Gastroesophageal sphincter (tissue), 4 donors: ENCODE measurements at regions not wholly inside any gene's neighbourhood (a gene's known extent, or its start where the extent isn't known, plus 50 kb on each side); places are given as distances from the start of the nearest gene placed in this dataset.

Experiments used
- ATAC-seq: fragments of 150-250 bp; one replicate; pipeline ENCODE4 v1.9.1; 2016; ENCODE audit warnings: mild to moderate bottlenecking, moderate library complexity
- H3K27ac ChIP-seq, 4 donors: fragments of 200-600 bp; sonication (generic) in 3 of 4; 1 replicate in 3 of 4; 2 replicates in 1 of 4; pipeline ENCODE4 v1.5.1; 2016 to 2019
- H3K27me3 ChIP-seq: fragments of 200-600 bp; sonication (generic); one replicate; pipeline ENCODE4 v1.5.1; 2019
- H3K36me3 ChIP-seq, 2 donors: fragments of 200-600 bp; sonication (generic); one replicate each; pipeline ENCODE4 v1.5.1; 2019; ENCODE audit warnings: control low read depth in 1 of 2
- H3K4me1 ChIP-seq, 3 donors: fragments of 200-600 bp; sonication (generic); 1 replicate in 2 of 3; 2 replicates in 1 of 3; pipeline ENCODE4 v1.5.1; 2016 to 2019; ENCODE audit warnings: control low read depth in 2 of 3
- H3K4me3 ChIP-seq, 2 donors: fragments of 200-600 bp; sonication (generic); one replicate each; pipeline ENCODE4 v1.5.1; 2019; ENCODE audit warnings: mild to moderate bottlenecking in 1 of 2, moderate library complexity in 1 of 2
- H3K9me3 ChIP-seq, 3 donors: fragments of 200-600 bp; sonication (generic); one replicate each; pipeline ENCODE4 v1.5.1; 2017 to 2019; ENCODE audit warnings: control low read depth in 2 of 3
- CTCF ChIP-seq, 4 experiments: fragments of 200-600 bp in 2 of 4; fragments of 450-650 bp in 2 of 4; sonication (generic) in 1 of 4; IDR thresholded peaks; one replicate each; pipeline ENCODE4 v1.5.1; 2017 to 2019; ENCODE audit warnings: antibody characterized with exemption in 4 of 4, mild to moderate bottlenecking in 2 of 4, moderate library complexity in 2 of 4
- EP300 ChIP-seq: sonication (generic); formaldehyde crosslinking; IDR thresholded peaks from one replicate; pipeline ENCODE4 v1.6.1; 2017; ENCODE audit warnings: antibody characterized with exemption, mild to moderate bottlenecking
- POLR2A ChIP-seq, 2 donors: fragments of 450-650 bp; IDR thresholded peaks; one replicate each; pipeline ENCODE4 v1.6.1; 2017; ENCODE audit warnings: antibody characterized with exemption in 2 of 2, mild to moderate bottlenecking in 2 of 2, moderate library complexity in 1 of 2
- POLR2AphosphoS5 ChIP-seq: sonication (generic); formaldehyde crosslinking; IDR thresholded peaks from one replicate; pipeline ENCODE4 v1.6.1; 2017; ENCODE audit warnings: antibody characterized with exemption
- WGBS, 2 donors: methylation state at CpG; one replicate each; pipeline ENCODE4 v1.1.5; 2018; ENCODE audit warnings: low coverage in 1 of 2; 5-methylcytosine and 5-hydroxymethylcytosine counted together

- no peaks in the 10 kb centered on the region for H3K27me3 ChIP-seq
- TF ChIP-seq EP300 (no peak), POLR2AphosphoS5 (no peak), POLR2A (IDR thresholded peaks at IDR 0.05) (no peak)
- no peak for ATAC-seq
- no peak overlapping the region for H3K4me3 ChIP-seq
- H3K36me3 ChIP-seq: no peaks in the 10 kb centered on the region
- H3K9me3 ChIP-seq: no peaks in the 10 kb centered on the region
- H3K4me1 ChIP-seq: no peaks in the 10 kb centered on the region
- H3K27ac ChIP-seq: no peak overlapping the region
These were observed 63.0 kb upstream of the SMAD3 start for GRCh38 chr15:67002368-67002767.

GRCh38 chr15:67003586-67003985, 61.8 kb upstream of the SMAD3 start:
- no peak for ATAC-seq
- Histone ChIP-seq H3K27me3 (no peaks in the 10 kb centered on the region), H3K4me1 (no peaks in the 10 kb centered on the region), H3K4me3 (no peak overlapping the region), H3K36me3 (no peaks in the 10 kb centered on the region), H3K27ac (no peak overlapping the region), H3K9me3 (no peaks in the 10 kb centered on the region)
- 80 to 87% methylated on average over 1 to 7 of the region's 7 CpGs for WGBS, 2 donors
- no peak for TF ChIP-seq POLR2AphosphoS5
- TF ChIP-seq CTCF (IDR thresholded peaks at IDR 0.05): no peak
- TF ChIP-seq POLR2A (IDR thresholded peaks at IDR 0.05): no peak
- no peak for TF ChIP-seq EP300

GRCh38 chr15:67004142-67004541, 61.3 kb upstream of the SMAD3 start:
- no peak for TF ChIP-seq POLR2A (IDR thresholded peaks at IDR 0.05)
- TF ChIP-seq CTCF (IDR thresholded peaks at IDR 0.05): no peak
- no peak for TF ChIP-seq POLR2AphosphoS5
- no peak for TF ChIP-seq EP300
- Histone ChIP-seq H3K4me3 (no peak overlapping the region), H3K9me3 (no peaks in the 10 kb centered on the region), H3K27me3 (no peaks in the 10 kb centered on the region), H3K36me3 (no peaks in the 10 kb centered on the region), H3K4me1 (no peaks in the 10 kb centered on the region), H3K27ac (no peak overlapping the region)
- ATAC-seq: no peak
- WGBS, 2 donors: 80 to 89% methylated on average over 3 of the region's 3 CpGs

- 73 to 100% methylated on average over 2 to 6 of the region's 10 CpGs for WGBS, 2 donors
- no peak for TF ChIP-seq CTCF (IDR thresholded peaks at IDR 0.05)
- TF ChIP-seq POLR2A (IDR thresholded peaks at IDR 0.05): no peak
- TF ChIP-seq POLR2AphosphoS5: no peak
- no peak for TF ChIP-seq EP300
- Histone ChIP-seq H3K9me3 (no peaks in the 10 kb centered on the region), H3K4me3 (no peak overlapping the region), H3K27ac (no peak overlapping the region), H3K4me1 (no peaks in the 10 kb centered on the region), H3K27me3 (no peaks in the 10 kb centered on the region), H3K36me3 (no peaks in the 10 kb centered on the region)
- ATAC-seq: no peak
These were observed 60.0 kb upstream of the SMAD3 start for GRCh38 chr15:67005294-67005996.

- Histone ChIP-seq H3K9me3 (no peaks in the 10 kb centered on the region), H3K4me3 (no peak overlapping the region), H3K27me3 (no peaks in the 10 kb centered on the region), H3K4me1 (no peaks in the 10 kb centered on the region), H3K27ac (no peak overlapping the region), H3K36me3 (no peaks in the 10 kb centered on the region)
- 78 to 86% methylated on average over 7 to 10 of the region's 10 CpGs for WGBS, 2 donors
- ATAC-seq: no peak
- TF ChIP-seq EP300 (no peak), POLR2AphosphoS5 (no peak), POLR2A (IDR thresholded peaks at IDR 0.05) (no peak)
These were observed 59.0 kb upstream of the SMAD3 start for GRCh38 chr15:67006083-67007065.
